B cell (primary cell): ENCODE measurements at regions not wholly inside any gene's neighbourhood (a gene's known extent, or its start where the extent isn't known, plus 50 kb on each side); places are given as distances from the start of the nearest gene placed in this dataset.

Source experiments
- ATAC-seq: fragments of 200-7000 bp; cut with Tn5 transposase; one replicate; pipeline ENCODE4 v1.10.0; 2021; ENCODE audit warnings: low read depth, mild to moderate bottlenecking, moderate number of reproducible peaks, moderate library complexity
- CTCF ChIA-PET: fragments of 350-600 bp; sonication (Branson Sonifier 250); formaldehyde crosslinking; loops from one replicate; lab custom pipeline; 2021; ENCODE audit warnings: antibody characterized with exemption, inconsistent platforms; lab: Charles Lee
- POLR2A ChIA-PET: fragments of 350-600 bp; sonication (Branson Sonifier 250); formaldehyde crosslinking; loops from one replicate; lab custom pipeline; 2021; ENCODE audit warnings: antibody characterized with exemption; lab: Charles Lee
- DNase-seq: peaks from one replicate; pipeline ENCODE4 v3.0.0; 2013
- H2AFZ ChIP-seq: 2 replicates; pipeline ENCODE4 v1.6.1; 2012; ENCODE audit warnings: mild to moderate bottlenecking, low read depth, low read length; ENCODE audit not compliant: insufficient read depth, poor library complexity, severe bottlenecking
- H3K27ac ChIP-seq, 2 donors: 1 replicate in 1 of 2; 2 replicates in 1 of 2; pipeline ENCODE4 v1.5.1; 2012 to 2013; ENCODE audit warnings: low read length in 2 of 2, mild to moderate bottlenecking in 2 of 2, moderate library complexity in 1 of 2
- H3K27me3 ChIP-seq, 4 experiments: fragments of 200-600 bp in 1 of 4; sonication (generic) in 1 of 4; replicated peaks in 1 of 4; 1 replicate in 2 of 4; 2 replicates in 2 of 4; pipeline versions ENCODE4 v1.6.1 to v1.7.0; 2013 to 2016; ENCODE audit warnings: low read length in 3 of 4, mild to moderate bottlenecking in 2 of 4, mixed read lengths in 1 of 4, moderate library complexity in 1 of 4; ENCODE audit not compliant: insufficient read depth in 4 of 4, control insufficient read depth in 3 of 4; ENCODE audit errors: control extremely low read depth in 1 of 4
- H3K36me3 ChIP-seq, 2 experiments: replicated peaks in 1 of 2; 1 replicate in 1 of 2; 2 replicates in 1 of 2; pipeline versions ENCODE4 v1.6.1 to v1.7.1; 2013; ENCODE audit warnings: low read length in 1 of 2; ENCODE audit not compliant: insufficient read depth in 2 of 2, control insufficient read depth in 1 of 2; ENCODE audit errors: control extremely low read depth in 1 of 2, extremely low read depth in 1 of 2
- H3K4me1 ChIP-seq, 2 donors: fragments of 200-600 bp in 1 of 2; sonication (generic) in 1 of 2; 1 replicate in 1 of 2; 2 replicates in 1 of 2; pipeline versions ENCODE4 v1.5.1 to v1.6.1; 2013 to 2017; ENCODE audit warnings: low read length in 2 of 2; ENCODE audit not compliant: control insufficient read depth in 2 of 2, insufficient read depth in 2 of 2
- H3K4me2 ChIP-seq: replicated peaks from 2 replicates; pipeline ENCODE3; 2012; ENCODE audit warnings: mild to moderate bottlenecking, low read depth, low read length; ENCODE audit not compliant: poor library complexity, severe bottlenecking
- H3K4me3 ChIP-seq, 5 experiments: fragments of 200-600 bp in 1 of 5; sonication (generic) in 1 of 5; 1 replicate in 3 of 5; 2 replicates in 2 of 5; pipeline versions ENCODE4 v1.5.1 to v1.7.0; 2011 to 2016; ENCODE audit warnings: low read length in 4 of 5, mild to moderate bottlenecking in 4 of 5, low read depth in 2 of 5, control low read depth in 1 of 5, moderate library complexity in 1 of 5; ENCODE audit not compliant: insufficient read depth in 1 of 5; ENCODE audit errors: control extremely low read depth in 1 of 5, extremely low read depth in 1 of 5
- H3K79me2 ChIP-seq: fragments of 200-600 bp; sonication (generic); one replicate; pipeline ENCODE4 v1.6.0; 2016; ENCODE audit warnings: low read length; ENCODE audit not compliant: control insufficient read depth, insufficient read depth
- H3K9ac ChIP-seq: fragments of 200-600 bp; sonication (generic); 2 replicates; pipeline ENCODE4 v1.6.1; 2017; ENCODE audit warnings: mild to moderate bottlenecking, low read length, moderate library complexity
- H3K9me3 ChIP-seq, 3 donors: one replicate each; pipeline versions ENCODE4 v1.6.1 to v1.7.1; 2013; ENCODE audit warnings: low read length in 2 of 3; ENCODE audit not compliant: control insufficient read depth in 2 of 3, insufficient read depth in 1 of 3; ENCODE audit errors: control extremely low read depth in 1 of 3
- H4K20me1 ChIP-seq: 2 replicates; pipeline ENCODE4 v1.6.0; 2012; ENCODE audit warnings: mild to moderate bottlenecking, low read length; ENCODE audit not compliant: insufficient read depth, control insufficient read depth, poor library complexity, severe bottlenecking
- H3K27ac Mint-ChIP-seq: one replicate; pipeline ENCODE4 v1.8.0; 2021; ENCODE audit warnings: mixed read lengths
- H3K27me3 Mint-ChIP-seq: one replicate; pipeline ENCODE4 v1.8.0; 2021; ENCODE audit warnings: mixed read lengths
- H3K4me1 Mint-ChIP-seq: one replicate; pipeline ENCODE4 v1.8.0; 2021; ENCODE audit warnings: mixed read lengths
- H3K4me3 Mint-ChIP-seq: one replicate; pipeline ENCODE4 v1.8.0; 2021; ENCODE audit warnings: mixed read lengths
- H3K9me3 Mint-ChIP-seq: one replicate; pipeline ENCODE4 v1.8.0; 2022; ENCODE audit warnings: mixed read lengths; ENCODE audit not compliant: insufficient read depth
- CTCF ChIP-seq: fragments of 200-600 bp; IDR thresholded peaks from one replicate; pipeline ENCODE4 v1.8.0; 2022; ENCODE audit warnings: antibody characterized with exemption, mild to moderate bottlenecking
- EZH2 ChIP-seq: IDR thresholded peaks from 2 replicates; pipeline ENCODE4 v1.6.1; 2012; ENCODE audit warnings: borderline replicate concordance, low read depth, mild to moderate bottlenecking, moderate library complexity, low read length; ENCODE audit not compliant: insufficient read depth, poor library complexity, severe bottlenecking
- WGBS: methylation state at CpG from one replicate; pipeline ENCODE4 v1.1.5; 2013; ENCODE audit warnings: missing lambda C conversion rate; ENCODE audit not compliant: insufficient coverage; 5-methylcytosine and 5-hydroxymethylcytosine counted together
- intact Hi-C: fragments of 100-400 bp; cut with micrococcal nuclease; formaldehyde crosslinking; loops from one replicate; pipeline ENCODE4 v1.10.0; 2022

GRCh38 chrY:21028506-21028905 is 272.6 kb downstream of the RPS4Y2 start:
- Mint-ChIP-seq H3K27me3 (no peaks in the 10 kb centered on the region), H3K4me1 (peaks cover 46% of the 10 kb centered on the region), H3K27ac (no peak overlapping the region), H3K4me3 (peak overlapping the region; percentile 29), H3K9me3 (no peaks in the 10 kb centered on the region)
- Histone ChIP-seq H3K27me3 (no peaks in the 10 kb centered on the region), H3K36me3 (no peaks in the 10 kb centered on the region), H3K9ac (no peak overlapping the region), H2AFZ (no peak overlapping the region), H3K79me2 (no peaks in the 10 kb centered on the region), H4K20me1 (no peaks in the 10 kb centered on the region), H3K4me2 (no peak overlapping the region), H3K27ac (no peak overlapping the region), H3K4me1 (peaks cover 0 to 24% of the 10 kb centered on the region in 2 donors), H3K9me3 (no peaks in the 10 kb centered on the region), H3K4me3 (no peak overlapping the region)
- intact Hi-C loops: loop anchor here (10.0 kb wide), 2 partner anchors 46 to 264 kb away; no protein-coding TSS in a partner anchor
- 80% methylated on average over 1 of the region's 3 CpGs for WGBS
- no peak for DNase-seq
- TF ChIP-seq CTCF (no peak), EZH2 (no peak)
- no peak for ATAC-seq
- POLR2A ChIA-PET: no interaction called here
- CTCF ChIA-PET: interaction anchor here (0.9 kb wide), 1 partner anchor 11 kb away, joined by 3 read pairs; no protein-coding TSS in a partner anchor

GRCh38 chrY:21033363-21033762 is 277.5 kb downstream of the RPS4Y2 start:
- TF ChIP-seq CTCF: no peak
- no peak for TF ChIP-seq EZH2
- H3K4me1 Mint-ChIP-seq: peaks cover 41% of the 10 kb centered on the region
- POLR2A ChIA-PET: interaction anchor here (1.0 kb wide), 1 partner anchor 11 kb away, joined by 3 read pairs; no protein-coding TSS in a partner anchor
- intact Hi-C loops: loop anchor here (10.0 kb wide), 1 partner anchor 221 kb away; no protein-coding TSS in a partner anchor
- H3K4me3 Mint-ChIP-seq: peak overlapping the region; percentile 71
- Histone ChIP-seq H3K27me3 (no peaks in the 10 kb centered on the region), H2AFZ (no peak overlapping the region), H3K4me3 (no peak overlapping the region), H3K9me3 (no peaks in the 10 kb centered on the region), H4K20me1 (no peaks in the 10 kb centered on the region), H3K27ac (peak overlapping the region in 1 of 2 donors; percentile 36), H3K36me3 (no peaks in the 10 kb centered on the region), H3K4me1 (peaks cover 0 to 26% of the 10 kb centered on the region in 2 donors), H3K9ac (no peak overlapping the region), H3K79me2 (no peaks in the 10 kb centered on the region), H3K4me2 (no peak overlapping the region)
- DNase-seq: peak; percentile 55
- peak; percentile 76 for ATAC-seq
- no peaks in the 10 kb centered on the region for H3K27me3 Mint-ChIP-seq
- H3K27ac Mint-ChIP-seq: peak overlapping the region; percentile 84
- H3K9me3 Mint-ChIP-seq: no peaks in the 10 kb centered on the region
- CTCF ChIA-PET: interaction anchor here (1.3 to 2.0 kb wide), 2 partner anchors 11 to 227 kb away, joined by 3 to 7 read pairs; no protein-coding TSS in a partner anchor
- WGBS: no CpG with 5 or more reads among the region's 2 CpGs
